HEK293 (cell line): ENCODE measurements at regions not wholly inside any gene's neighbourhood (a gene's known extent, or its start where the extent isn't known, plus 50 kb on each side); places are given as distances from the start of the nearest gene placed in this dataset.

Experiments
- ZNF114 ChIP-seq: fragments of 450-650 bp; formaldehyde crosslinking; IDR thresholded peaks from 2 replicates; pipeline ENCODE4 v1.5.0; 2017; ENCODE audit warnings: missing biosample characterization, missing genetic modification characterization
- ZNF16 ChIP-seq: fragments of 450-650 bp; formaldehyde crosslinking; IDR thresholded peaks from 2 replicates; pipeline ENCODE4 v1.5.1; 2016; ENCODE audit warnings: low read depth, missing biosample characterization, missing genetic modification characterization
- ZNF664 ChIP-seq: fragments of 450-650 bp; formaldehyde crosslinking; IDR thresholded peaks from 2 replicates; pipeline ENCODE4 v1.5.1; 2016; ENCODE audit warnings: missing biosample characterization, missing genetic modification characterization

- TF ChIP-seq ZNF664 (tag by site-specific recombination): no peak
- no peak for TF ChIP-seq ZNF16 (tag by site-specific recombination)
- TF ChIP-seq ZNF114 (tag by site-specific recombination): no peak
These were observed 265.7 kb upstream of the EDIL3 start for GRCh38 chr5:84650429-84650828.
